ENCODE measurements at regions not wholly inside any gene's neighbourhood (a gene's known extent, or its start where the extent isn't known, plus 50 kb on each side); places are given as distances from the start of the nearest gene placed in this dataset.

DNA sequence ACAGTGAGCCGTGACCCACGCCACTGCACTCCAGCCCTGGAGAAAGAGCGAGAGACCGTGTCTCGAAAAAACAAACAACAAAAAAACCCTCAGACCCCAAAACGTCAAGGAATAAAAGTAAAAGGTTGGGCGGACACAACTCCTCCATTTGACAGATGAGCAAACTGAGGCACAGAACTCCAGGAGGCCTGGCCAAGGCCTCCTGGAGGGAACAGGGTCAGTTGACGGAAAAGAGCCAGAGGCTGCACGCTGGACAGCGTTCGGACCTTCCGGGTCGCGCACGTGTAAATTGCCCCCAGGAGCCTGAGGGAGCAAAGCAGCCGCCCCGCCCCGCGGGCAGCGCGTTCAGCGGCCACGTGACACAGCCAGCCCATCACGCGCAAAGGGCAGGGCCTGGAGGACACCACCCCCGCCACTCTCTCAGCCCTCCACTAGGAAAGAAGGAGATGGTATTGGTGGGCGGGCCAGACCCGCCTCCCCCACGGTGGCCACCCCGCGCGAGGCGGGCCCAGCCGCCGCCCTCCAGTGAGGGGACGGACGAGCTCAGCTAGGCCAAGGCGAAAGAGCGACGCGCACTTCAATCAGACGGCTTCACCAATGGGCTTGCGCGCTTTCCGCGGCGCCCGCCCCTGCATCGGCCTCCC, 81.5 kb downstream of the PTPDC1 start:
- Histone ChIP-seq H3K4me3 (ENCODE audit: low read depth in 2 of 2, low read length in 2 of 2) (peak overlapping the region; percentile 68 to 92), H3K4me1 (ENCODE audit: control insufficient read depth, insufficient read depth, low read length) (peaks cover 14% of the 10 kb centered on the region), H3K27ac (ENCODE audit: low read length) (peak overlapping the region; percentile 88), H3K9me3 (ENCODE audit: control insufficient read depth, insufficient read depth, low read depth, low read length) (no peaks in the 10 kb centered on the region), H3K36me3 (ENCODE audit: control insufficient read depth, insufficient read depth, low read length) (peaks cover 12% of the 10 kb centered on the region), H3K27me3 (ENCODE audit: control insufficient read depth, insufficient read depth, low read length) (no peaks in the 10 kb centered on the region)
- ChIA-PET CTCF (interaction anchor here (0.6 kb wide), 1 partner anchor 151 kb away, joined by 3 read pairs; no protein-coding TSS in a partner anchor), POLR2A (interaction anchor here (0.6 to 1.0 kb wide), 3 partner anchors 9 to 1297 kb away, joined by 6 to 9 read pairs (median 7); no protein-coding TSS in a partner anchor)
- intact Hi-C loops (cut with micrococcal nuclease; ENCODE audit: unreplicated experiment), result loop anchor here (10.0 kb wide), 1 partner anchor 101 kb away; no protein-coding TSS in a partner anchor
- TF ChIP-seq SIN3A (IDR thresholded peaks at IDR 0.05; ENCODE audit: borderline replicate concordance, insufficient read depth, low read depth, low read length) (no peak), CTCF (IDR thresholded peaks at IDR 0.05) (no peak), POLR2AphosphoS5 (IDR thresholded peaks at IDR 0.05; ENCODE audit: low read depth, low read length) (peak; percentile 72), REST (IDR thresholded peaks at IDR 0.05; ENCODE audit: insufficient read depth in 1 of 2, low read depth in 2 of 2, low read length in 1 of 2) (peak in 1 of 2 experiments; percentile 50; a peak in 1 of 4 replicates), TCF7L2 (IDR thresholded peaks at IDR 0.05; ENCODE audit: low read depth, low read length) (peak; percentile 83)
- in situ Hi-C loops (cut with HindIII; ENCODE audit: low pct_unique_long_range_greater_than_20kb, low sequenced_read_pairs), result no loop called here
- peak; percentile 80 for DNase-seq (ENCODE audit: low read depth, low spot score)
- peak; percentile 95 for ATAC-seq
- no TSS peak for BruUV-seq (replicated peaks)

- ATAC-seq, result peak; percentile 85
- no TSS peak for BruUV-seq (replicated peaks)
- CTCF ChIA-PET, result interaction anchor here (0.6 kb wide), 1 partner anchor 152 kb away, joined by 3 read pairs; no protein-coding TSS in a partner anchor
- H3K9me3 ChIP-seq (ENCODE audit: control insufficient read depth, insufficient read depth, low read depth, low read length), result no peaks in the 10 kb centered on the region
- no peaks in the 10 kb centered on the region for H3K27me3 ChIP-seq (ENCODE audit: control insufficient read depth, insufficient read depth, low read length)
- in situ Hi-C loops (cut with HindIII; ENCODE audit: low pct_unique_long_range_greater_than_20kb, low sequenced_read_pairs), result no loop called here
- H3K36me3 ChIP-seq (ENCODE audit: control insufficient read depth, insufficient read depth, low read length), result peaks cover 15% of the 10 kb centered on the region
- peak overlapping the region; percentile 51; the same call in 1 of the 2 replicates for H3K27ac ChIP-seq (ENCODE audit: low read length)
- TF ChIP-seq CTCF (IDR thresholded peaks at IDR 0.05), result 0 out of 2 replicates have a peak, but pooled peaks have one; percentile 17
- TF ChIP-seq POLR2AphosphoS5 (IDR thresholded peaks at IDR 0.05; ENCODE audit: low read depth, low read length), result peak; percentile 59
- no peak for TF ChIP-seq REST (IDR thresholded peaks at IDR 0.05; ENCODE audit: insufficient read depth in 1 of 2, low read depth in 2 of 2, low read length in 1 of 2)
- peak; percentile 42; the same call in 1 of the 2 replicates for TF ChIP-seq SIN3A (IDR thresholded peaks at IDR 0.05; ENCODE audit: borderline replicate concordance, insufficient read depth, low read depth, low read length)
- no peak; the same call in 1 of the 2 replicates for TF ChIP-seq TCF7L2 (IDR thresholded peaks at IDR 0.05; ENCODE audit: low read depth, low read length)
- DNase-seq (ENCODE audit: low read depth, low spot score), result peak; percentile 75
- H3K4me1 ChIP-seq (ENCODE audit: control insufficient read depth, insufficient read depth, low read length), result peaks cover 14% of the 10 kb centered on the region
- intact Hi-C loops (cut with micrococcal nuclease; ENCODE audit: unreplicated experiment), result loop anchor here (10.0 kb wide), 1 partner anchor 102 kb away; no protein-coding TSS in a partner anchor
- H3K4me3 ChIP-seq (ENCODE audit: low read depth in 2 of 2, low read length in 2 of 2), result peak overlapping the region; percentile 90 to 92
- POLR2A ChIA-PET, result interaction anchor here (0.6 to 1.0 kb wide), 3 partner anchors 9 to 1297 kb away, joined by 6 to 9 read pairs (median 7); no protein-coding TSS in a partner anchor
These were observed 82.1 kb downstream of the PTPDC1 start for GRCh38 chr9:94166236-94166975.
